ENCODE measurements at regions not wholly inside any gene's neighbourhood (a gene's known extent, or its start where the extent isn't known, plus 50 kb on each side); places are given as distances from the start of the nearest gene placed in this dataset.

GRCh38 chr4:28443801-28444412 lies 1583.3 kb downstream of the STIM2 start:
- H2AFZ ChIP-seq: no peak overlapping the region
- H3F3A ChIP-seq (replicated peaks; ENCODE audit: low read depth): no peaks in the 10 kb centered on the region
- H3K79me2 ChIP-seq (replicated peaks; ENCODE audit: insufficient read depth): no peaks in the 10 kb centered on the region
- no peaks in the 10 kb centered on the region for H3K36me3 ChIP-seq (ENCODE audit: insufficient read depth)
- Mint-ChIP-seq H3K27me3 (ENCODE audit: insufficient read depth, low read depth, poor library complexity) (no peaks in the 10 kb centered on the region), H3K36me3 (ENCODE audit: low read depth) (no peaks in the 10 kb centered on the region), H3K27ac (no peak overlapping the region), H3K4me3 (no peak overlapping the region), H3K4me1 (peaks cover 7% of the 10 kb centered on the region; the same call in 2 of the 3 replicates), H3K9me3 (no peaks in the 10 kb centered on the region)
- TF ChIP-seq ZNF114 (CRISPR knock-in tag; IDR thresholded peaks at IDR 0.05) (no peak), CTCF (conservative IDR thresholded peaks at IDR 0.05; ENCODE audit: low read depth in 2 of 2) (peak in 1 of 2 experiments; percentile 48; a peak in 2 of 4 replicates), ETS1 (IDR thresholded peaks at IDR 0.05) (no peak), ZNF462 (CRISPR knock-in tag; IDR thresholded peaks at IDR 0.05) (peak; percentile 69; the same call in 1 of the 2 replicates), EZH2 (IDR thresholded peaks at IDR 0.05; ENCODE audit: low read depth, unreplicated experiment) (no peak)
- no peaks in the 10 kb centered on the region for H3K4me1 ChIP-seq (ENCODE audit: insufficient read depth)
- H3K27me3 ChIP-seq (ENCODE audit: insufficient read depth): no peaks in the 10 kb centered on the region
- no peak overlapping the region for H3K4me3 ChIP-seq
- H4K20me1 ChIP-seq (replicated peaks; ENCODE audit: insufficient read depth): no peaks in the 10 kb centered on the region
- no peak overlapping the region for H3K27ac ChIP-seq (ENCODE audit: low read depth)
- peak; percentile 94 for ATAC-seq
- H3K9me2 ChIP-seq (ENCODE audit: insufficient read depth): no peaks in the 10 kb centered on the region
- DNase-seq (ENCODE audit: low spot score): peak; percentile 45
- no peak overlapping the region for H3K4me2 ChIP-seq
